Activated CD4-positive, alpha-beta T cell treated with anti-CD3 and anti-CD28 coated beads, Interleukin-2, amount 50 U/mL, for 48 hours (primary cell): ENCODE measurements at regions not wholly inside any gene's neighbourhood (a gene's known extent, or its start where the extent isn't known, plus 50 kb on each side); places are given as distances from the start of the nearest gene placed in this dataset.
"Not testable (repeated sequence)": the region's sequence is repeated elsewhere in the genome, so short reads cannot be mapped to it uniquely, and the experiment has no call there.

Source experiments
- DNase-seq, 2 experiments: peaks; one replicate each; pipeline ENCODE4 v3.0.0-alpha.2; 2020

DNA sequence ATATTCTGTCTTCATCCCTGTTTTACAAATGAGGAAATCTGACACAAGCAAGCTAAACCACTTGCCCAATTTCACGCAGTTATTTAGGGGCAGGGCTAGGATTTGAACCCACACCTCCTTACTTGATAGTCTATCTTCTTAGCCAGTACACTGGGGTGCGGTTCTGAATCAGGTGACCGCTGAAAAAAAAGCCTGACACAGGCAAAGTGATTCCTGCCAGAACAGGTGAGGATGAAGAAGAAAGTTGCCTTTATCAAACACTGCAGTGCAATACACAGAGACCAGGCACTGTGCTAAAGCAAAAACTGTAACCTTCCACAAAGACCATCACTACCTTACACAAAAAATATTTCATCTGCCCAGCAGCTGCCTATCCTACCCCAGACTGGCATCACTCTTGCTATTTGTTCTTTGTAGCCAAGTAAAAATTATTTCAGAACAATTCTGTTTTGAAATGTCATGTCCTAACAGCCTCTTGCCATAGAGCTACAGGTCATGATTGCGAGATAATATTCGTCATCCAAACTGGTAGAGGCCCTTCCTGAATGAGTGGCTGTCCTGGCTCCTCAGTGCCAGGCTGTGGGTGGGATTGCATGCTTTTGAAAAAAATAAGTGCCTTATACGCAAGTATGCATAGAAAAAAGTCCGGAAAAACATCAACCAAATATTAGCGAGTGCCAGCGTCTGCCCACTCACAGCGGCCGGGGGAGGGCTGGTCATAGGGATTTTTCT, 142.3 kb upstream of the TPM1 start:
- DNase-seq = no peak

DNA sequence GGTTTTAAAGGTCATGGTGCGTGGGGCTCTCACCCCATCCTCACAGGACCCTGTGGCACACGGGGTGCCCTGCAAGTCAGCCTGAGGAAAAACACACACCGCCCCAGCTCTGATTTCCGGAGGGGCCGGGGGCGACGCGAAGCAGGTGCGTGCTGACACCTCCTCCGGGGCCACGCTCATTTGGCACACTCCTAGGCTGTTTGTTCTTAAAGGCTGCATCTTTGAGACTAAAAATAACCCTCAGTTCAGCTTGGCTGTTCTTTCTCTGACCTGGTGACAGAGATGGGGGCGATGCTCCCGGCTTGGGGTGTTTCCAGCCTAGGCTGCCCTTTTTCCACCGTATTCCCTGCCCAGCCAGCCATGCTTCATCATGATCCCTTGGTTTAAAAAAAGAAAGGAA, 141.5 kb upstream of the TPM1 start:
- no peak for DNase-seq

DNA sequence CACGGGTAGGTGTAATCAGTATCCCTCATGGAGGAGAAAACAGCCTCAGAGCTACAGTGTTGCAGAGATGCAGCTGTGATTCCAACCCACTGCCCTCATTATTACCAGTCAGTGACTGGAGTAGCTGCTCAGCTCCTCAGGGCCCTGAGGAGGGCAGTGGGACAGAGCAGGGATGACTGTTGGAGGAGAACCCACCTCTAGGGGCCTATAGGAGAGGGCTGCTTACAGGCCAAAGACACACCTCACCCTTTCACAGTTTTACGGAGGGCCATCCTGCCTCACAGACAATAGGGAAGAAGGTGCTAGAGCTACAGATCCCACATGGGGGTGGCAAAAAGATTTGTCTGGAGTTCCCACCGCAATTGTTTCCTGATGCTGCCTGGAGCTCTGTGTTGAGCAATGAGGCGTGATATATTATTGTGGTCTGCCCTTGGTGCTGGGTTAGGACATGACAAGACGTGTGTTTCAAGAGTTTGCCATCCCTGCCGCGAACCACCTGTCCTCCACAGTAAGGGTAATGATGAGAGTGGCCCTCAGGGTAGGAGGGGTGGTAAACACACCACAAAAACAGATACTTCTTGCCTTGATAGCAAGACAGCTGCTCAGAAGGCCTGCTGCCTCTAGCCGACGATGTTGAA, 140.5 kb upstream of the TPM1 start:
- no peak for DNase-seq

DNA sequence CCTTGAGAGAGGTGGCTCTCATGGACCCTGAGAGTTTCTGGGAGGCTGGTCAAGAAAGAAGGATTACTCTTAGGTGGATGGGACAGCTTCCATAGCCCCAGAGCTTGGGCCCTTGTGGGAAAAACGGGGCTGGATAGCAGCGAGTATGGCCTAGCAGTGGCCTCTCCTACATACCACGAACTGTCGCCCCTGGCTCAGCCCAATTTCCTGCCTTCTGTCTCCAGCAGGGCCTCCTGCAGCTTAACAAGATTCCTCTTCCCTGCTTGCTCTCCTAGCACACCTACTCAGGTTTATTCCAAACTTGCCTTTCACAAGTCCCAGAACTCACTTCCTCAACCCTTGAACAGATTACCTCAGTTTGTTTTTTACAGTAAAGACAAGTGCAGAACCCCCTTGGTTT, 139.7 kb upstream of the TPM1 start:
- DNase-seq = no peak

DNA sequence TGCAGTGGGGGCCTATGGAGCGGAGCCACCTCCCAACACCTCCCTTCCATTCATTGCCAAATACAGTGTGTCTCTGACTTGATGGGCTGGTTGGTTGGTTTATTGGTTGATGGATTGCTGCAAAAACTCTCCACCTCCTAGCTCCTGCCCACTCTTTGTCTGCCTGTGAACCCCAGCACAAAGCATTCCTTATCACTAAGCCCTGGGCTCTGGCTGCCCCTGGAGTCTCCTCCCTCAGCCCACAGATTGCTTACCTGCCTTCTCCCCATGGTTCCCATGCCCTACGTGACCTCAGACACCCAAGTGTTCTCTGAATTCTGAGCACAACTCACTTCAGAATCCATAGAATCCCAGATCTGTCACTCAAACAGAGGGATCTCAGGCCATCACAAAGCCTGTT, 139.1 kb upstream of the TPM1 start:
- no peak for DNase-seq

DNA sequence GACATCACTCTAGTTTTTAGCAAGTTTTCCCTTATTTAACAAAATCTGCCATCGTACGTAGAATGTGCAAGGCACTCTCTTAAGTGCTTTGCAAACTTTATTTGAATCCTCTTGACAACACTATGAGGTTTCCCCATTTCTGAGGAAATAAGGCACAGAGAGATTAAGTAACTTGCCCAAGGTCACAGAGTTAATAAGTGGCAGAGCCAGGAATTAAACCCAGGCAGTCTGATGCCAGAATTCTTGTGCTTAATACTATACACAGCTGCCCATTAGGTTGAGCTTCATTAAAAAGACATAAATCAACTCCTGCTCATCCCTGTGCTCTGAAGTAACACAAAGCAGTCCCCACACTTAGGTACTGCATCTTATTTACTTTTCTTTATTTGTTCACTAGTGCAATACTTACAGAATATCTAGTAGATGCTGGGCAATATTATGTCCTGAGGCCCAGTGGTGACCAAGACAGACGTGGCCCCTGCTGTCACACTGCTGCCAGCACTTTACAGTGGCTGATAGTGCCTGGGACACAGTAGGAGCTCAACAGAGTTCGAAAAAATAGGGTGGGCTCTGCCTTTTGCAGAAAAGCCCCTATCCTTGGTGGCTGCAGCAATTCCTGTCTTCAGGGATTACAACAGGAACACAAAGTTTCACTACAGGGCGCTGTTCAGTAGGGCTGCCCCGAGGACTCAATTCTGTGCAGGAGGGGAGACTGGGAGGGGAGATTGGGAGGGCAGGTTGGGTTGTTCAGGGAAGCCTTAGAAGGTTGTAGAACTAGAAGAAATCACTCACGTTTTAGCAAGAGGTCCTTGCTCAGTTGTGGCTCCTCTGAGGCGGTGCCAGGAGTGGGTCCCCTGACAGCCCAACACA, 138.3 kb upstream of the TPM1 start:
- no peak for DNase-seq

DNA sequence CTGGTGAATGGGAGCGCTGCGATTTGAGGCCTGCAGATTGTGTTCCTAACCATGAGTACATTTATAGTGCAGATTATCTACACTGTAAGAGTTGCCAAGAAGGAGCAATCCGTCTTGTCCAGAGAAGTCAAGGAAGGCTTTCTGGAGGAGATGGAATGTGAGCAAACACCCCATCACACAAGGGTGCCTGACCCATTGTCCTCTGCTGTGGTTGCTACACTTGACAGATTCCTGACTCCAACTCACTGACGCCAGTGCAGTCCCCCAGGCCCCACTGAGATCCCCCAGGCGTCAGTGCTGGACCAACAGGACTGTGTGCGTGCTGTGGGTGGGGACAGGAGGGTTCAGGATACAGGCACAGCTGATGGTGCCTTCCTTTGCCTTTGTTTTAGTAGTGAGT, 135.9 kb upstream of the TPM1 start:
- no peak for DNase-seq

DNA sequence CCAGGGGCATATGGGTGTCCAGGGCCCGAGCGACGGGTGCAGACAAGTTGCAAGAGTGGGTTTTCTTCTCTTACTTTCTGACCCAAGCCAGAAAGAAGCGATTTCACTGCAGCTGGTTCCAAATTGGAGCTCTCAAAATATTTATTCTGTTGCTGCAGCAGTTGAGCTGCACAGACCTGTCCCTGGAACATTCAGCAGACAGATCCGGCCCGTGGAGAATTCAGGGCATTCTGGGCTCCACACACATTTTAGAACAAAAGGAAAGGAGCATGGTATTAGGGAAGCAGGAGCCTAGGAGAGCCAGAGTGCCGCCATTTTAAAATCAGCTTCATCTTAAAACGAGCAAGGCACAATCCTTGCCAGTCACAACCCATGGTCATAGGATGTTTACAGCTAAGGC, 135.3 kb upstream of the TPM1 start:
- no peak for DNase-seq

DNA sequence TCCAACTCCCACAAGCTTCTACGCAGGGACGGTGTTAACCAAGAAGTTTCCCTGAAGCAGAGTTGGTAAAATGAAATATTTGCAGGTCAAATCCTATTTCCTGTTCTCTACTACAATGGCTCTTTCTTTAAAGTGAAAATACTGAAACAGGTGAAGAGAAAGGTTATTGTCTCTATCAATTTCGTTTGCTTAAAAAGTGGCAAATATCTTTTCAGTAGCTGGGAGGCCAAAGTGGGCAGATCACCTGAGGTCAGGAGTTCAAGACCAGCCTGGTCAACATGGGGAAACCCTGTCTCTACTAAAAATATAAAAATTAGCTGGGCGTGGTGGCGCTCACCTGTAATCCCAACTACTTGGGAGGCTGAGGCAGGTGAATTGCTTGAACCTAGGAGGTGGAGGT, 134.2 kb upstream of the TPM1 start:
- not testable (repeated sequence) for DNase-seq

DNA sequence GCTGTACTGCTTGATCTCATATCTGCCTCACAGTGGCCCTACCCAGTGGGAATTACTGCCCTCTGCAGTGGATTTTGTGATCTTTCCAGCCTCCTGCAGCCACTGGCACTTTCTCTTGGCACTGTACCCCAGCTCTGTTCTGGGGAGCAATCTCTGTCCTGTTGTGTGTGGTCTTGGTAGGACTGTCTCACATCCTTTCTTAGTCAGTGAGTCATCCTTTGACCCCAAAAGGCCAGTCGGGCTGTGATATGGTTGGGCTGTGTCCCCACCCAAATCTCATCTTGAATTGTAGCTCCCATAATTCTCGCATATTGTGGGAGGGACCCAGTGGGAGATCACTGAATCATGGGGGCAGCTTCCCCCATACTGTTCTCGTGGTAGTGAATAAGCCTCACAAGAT, 133.3 kb upstream of the TPM1 start:
- no peak for DNase-seq

DNA sequence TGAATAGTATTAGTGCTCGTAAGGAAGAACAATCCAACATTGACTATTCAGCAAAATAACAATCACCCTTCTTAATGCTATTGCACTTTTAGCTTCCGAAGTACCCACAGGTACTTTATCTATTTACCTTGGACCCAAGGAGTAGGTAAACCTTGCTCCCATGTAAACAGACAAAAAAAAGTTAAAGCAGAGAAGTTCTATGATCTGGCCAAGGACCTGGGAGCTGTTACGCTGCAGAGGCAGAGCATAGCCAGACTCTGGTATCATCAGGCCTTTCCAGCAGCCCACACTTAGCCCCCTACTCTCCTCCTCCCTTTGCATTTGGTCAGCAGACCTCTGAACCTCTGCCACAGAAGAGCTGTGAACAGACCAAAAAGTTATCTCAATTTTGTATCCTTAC, 130.3 kb upstream of the TPM1 start:
- no peak for DNase-seq

DNA sequence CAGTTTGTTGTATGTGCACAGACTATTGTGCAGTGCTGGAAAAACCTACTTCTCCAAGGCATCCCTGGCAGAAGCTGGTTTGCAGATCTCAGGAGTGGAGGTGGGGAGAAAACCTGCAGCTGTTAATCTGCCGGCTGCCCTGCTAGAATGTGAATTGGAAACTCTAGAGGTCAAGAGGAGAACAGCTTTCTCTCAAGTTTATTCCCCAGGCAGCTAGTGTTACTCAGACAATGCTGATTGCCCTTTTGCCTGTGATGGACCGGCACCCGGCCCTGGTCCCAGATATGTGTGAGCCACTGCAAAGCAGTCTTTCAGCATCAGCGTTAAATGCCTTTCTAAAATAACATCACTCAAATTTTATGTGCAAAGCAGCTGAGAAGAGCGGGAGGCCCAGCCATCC, 129.7 kb upstream of the TPM1 start:
- no peak for DNase-seq

DNA sequence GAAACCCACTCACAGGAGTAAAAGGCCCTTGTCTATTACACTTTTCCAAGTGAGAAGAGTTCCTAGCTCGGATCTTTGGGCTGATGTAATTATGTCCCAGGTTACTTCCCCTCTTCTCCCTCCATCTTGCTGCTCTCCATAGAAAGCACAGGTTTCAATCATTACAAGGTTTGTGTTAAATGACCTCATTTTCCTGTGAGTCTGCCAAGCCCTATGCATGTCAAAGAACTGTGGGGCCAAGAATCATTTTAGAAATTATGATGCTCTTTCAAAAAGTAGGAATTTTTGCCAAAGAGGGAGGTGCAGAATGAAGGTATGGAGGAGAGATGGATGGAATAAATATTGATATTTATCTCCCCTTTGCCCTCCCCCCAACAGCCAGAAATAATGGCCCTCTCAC, 129.3 kb upstream of the TPM1 start:
- DNase-seq = no peak

DNA sequence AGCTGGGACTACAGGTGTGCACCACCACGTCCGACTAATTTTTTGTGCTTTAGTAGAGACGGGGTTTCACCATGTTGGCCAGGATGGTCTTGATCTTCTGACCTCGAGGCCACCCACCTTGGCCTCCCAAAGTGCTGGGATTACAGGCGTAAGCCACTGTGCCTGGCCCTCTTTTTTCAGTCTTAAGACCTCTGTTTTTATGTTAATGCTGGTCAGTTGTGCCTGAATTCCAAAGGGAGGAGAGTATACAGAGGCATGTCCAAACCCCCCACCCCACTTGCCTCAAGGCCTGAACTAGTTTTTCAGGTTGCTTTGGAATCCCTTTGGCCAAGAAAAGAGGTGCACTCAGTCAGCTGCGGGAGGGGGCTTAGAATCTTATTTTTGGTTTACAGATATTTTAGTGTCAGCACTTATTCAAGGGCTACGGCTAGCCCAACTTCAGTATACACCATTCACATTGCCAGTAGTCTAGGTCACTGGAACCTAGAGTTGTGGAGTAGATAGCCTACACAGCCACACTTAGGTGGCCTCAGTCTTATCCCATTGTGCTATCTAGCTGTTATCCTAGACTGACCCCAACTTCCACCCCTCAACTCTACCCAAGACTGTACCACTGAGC, 128.0 kb upstream of the TPM1 start:
- DNase-seq = no peak

DNA sequence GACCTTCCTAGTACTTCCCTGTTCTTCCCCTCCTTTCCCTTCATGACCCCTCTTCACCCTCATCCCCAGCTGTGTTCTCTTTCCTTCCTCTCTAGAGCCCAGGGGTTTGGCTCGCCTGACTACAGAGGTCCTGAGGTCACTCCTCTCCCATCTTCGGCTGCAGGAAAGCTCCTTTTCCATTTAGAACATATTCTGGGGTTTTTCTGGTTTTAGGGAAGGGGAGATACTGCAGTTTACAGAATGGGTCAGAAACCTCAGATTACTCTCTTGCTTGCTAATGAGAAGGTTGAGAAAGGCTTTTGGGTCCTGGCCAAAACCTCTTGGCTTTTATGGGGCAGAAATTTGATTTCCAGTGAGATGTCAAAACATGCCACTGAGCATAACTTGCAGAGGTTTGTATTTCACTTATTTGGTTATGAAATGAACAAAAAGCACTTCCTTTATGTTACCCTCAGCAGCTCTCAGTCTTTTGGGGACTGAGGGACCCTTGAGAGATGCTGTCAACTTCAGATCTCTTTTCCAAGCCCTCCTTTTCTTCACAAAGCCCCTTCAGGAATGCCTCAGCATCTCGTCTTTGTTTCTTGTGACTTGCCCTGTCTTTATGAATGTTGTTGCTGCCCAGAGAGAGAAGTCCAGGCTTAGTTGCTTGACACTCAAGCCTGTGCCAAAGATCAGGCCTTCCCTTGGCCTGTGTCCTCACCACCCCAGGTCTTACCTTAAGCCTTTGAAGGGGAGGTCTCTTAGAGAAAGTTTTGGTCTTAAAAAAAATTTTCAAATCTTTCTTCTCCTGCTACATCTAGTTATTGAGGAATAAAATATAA, 121.7 kb upstream of the TPM1 start:
- DNase-seq = no peak

DNA sequence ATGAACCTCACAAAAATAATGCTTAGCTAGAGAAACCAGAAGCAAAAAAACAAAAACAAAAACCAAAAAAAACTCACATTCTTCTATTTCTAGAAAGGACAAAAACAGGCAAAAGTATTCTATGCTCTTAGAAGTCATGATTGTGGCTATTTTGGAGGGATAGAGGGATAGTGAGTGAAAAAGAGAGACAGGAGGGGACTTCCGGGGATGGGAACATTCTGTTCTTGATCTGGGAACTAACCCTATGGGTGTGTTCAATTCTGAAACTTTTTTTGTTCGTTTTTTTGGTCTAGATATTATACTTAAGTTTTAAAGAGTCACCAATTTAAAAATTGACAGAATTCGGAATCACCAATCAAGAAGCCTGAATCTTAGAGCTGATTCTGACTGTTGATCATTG, 120.0 kb upstream of the TPM1 start:
- no peak for DNase-seq

DNA sequence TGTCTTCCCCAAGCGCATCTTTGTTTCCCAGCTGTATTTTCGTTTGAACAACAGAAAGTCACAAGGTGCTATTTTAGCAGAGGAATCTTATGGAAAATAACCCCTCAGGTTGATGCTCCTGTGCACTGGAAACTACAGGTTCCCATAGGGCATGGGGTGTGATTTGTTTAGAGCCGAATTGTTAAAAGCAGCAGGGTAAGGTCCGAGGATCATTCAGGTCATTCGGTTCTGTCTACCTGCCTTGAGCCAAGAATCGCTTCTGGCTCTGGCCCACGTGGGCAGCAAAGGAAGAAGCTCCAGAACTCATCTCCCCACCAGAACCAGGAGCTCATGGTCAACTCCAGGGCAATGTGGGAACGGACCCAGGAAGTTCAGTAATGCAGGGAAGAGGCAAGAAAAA, 116.7 kb upstream of the TPM1 start:
- no peak for DNase-seq

DNA sequence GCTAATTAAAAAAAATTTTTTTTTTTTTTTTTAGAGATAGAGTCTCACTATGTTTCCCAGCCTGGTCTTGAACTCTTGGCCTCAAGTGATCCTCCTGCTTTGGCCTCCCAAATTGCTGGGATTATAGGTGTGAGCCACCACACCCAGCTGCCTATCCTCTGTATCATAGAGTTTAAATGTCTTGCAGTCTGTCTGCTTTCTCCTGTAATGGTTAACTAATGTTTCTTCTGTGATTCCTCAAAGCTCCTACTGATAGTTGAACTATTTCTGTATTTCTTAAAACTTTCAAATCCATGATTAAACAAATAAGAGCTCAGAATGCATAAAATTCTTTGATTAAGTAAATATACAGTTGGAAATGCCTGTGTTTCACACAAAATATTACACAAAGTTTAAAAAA, 115.4 kb upstream of the TPM1 start:
- no peak for DNase-seq

DNA sequence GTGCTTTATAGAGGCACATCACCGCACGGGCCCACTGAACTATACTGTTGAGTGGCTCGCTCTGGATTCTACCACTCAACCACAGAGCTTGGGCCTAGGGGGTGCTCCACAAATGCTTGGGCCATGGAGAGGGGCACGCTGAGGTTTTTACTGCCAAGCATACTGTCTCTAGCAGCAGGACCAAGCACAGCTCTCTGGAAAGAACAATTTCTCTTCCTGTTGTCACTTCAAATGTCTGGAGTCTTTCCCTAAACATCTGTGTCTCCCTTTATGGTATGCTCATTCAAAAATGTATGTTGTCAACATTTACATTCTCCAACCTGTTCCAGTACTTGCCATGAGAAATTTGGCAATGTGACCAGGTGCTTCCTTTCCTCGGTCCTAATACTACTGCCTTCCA, 114.7 kb upstream of the TPM1 start:
- no peak for DNase-seq

DNA sequence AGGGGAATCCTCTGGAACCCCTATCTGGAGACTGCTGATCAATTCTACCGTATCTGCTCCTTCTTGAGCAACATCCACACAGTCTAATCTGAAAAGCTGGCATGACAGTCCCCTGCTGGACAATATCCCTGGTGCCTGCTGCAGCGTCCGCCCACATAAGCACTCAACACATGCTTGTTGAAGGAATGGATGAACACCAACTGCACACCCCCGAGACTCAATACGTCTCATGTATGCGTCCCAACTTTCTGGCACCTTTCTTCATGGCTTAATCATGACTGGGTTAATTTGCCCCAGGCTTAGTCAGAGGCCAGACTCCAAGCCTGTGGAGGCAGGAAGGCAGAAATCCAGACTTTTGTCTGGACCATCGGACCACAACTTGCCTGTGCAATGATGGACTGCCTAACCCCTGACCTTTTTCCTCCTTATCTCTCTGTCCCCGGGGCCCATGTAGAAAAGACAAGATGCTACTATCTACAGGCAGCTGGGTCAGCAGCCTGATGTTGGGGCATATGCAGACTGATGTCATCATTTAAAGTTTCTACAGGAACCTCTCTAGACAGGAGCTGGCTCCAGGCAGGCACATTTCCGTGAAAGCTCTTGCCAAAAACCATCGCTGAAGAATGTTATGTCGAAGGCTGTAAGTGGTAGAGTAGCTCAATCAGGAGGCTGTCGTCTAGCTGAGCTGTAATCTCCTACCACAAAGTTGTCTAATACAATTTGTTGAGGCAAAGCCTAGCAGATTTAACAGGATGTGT, 114.1 kb upstream of the TPM1 start:
- DNase-seq = no peak

DNA sequence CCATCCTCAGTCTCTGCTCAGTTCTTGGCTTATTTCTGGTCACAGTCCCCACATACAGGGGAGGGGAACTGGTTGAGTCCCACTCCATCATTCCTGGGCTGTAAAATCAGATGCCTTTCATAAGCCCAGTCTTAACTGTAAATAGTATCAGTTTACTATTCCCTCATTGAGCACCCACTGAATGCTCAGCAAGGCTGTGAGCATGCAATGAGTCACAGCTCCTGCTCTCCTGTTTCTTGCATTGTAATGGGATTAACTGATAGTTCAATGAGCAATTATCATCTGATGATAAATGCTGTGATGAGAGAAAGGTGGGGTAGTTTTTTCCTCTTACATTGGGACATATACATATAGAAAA, 113.6 kb upstream of the TPM1 start:
- no peak for DNase-seq

DNA sequence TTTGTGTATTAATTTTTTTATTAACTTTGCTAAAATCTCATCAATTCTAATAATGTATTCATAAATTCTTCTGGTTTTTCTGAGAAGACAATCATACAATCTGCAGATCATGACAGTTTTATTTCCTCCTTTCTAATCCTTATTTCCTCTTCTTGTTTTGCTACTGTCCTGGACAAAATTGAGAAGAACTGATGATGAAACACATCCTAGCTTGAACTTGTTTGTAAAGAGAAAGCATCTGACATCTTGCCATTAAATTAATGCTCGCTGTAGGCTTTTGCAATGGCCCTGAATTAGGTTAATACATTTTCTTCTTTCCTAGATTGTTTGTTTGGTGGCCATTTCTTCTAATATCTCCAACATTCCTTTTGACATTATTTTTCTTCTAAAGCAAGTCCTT, 110.9 kb upstream of the TPM1 start:
- DNase-seq = no peak
